OCI-LY7 (cell line): ENCODE measurements at regions not wholly inside any gene's neighbourhood (a gene's known extent, or its start where the extent isn't known, plus 50 kb on each side); places are given as distances from the start of the nearest gene placed in this dataset.

Experiments used
- BruUV-seq: library from RNA; stranded (reverse); fragments of 400-500 nt; replicated peaks from 2 replicates; lab custom pipeline; 2021; lab: Mats Ljungman, UMichigan
- CTCF ChIA-PET: fragments of 300-600 bp; sonication (Branson Sonifier 250); formaldehyde crosslinking; loops from one replicate; lab custom pipeline; 2022; ENCODE audit warnings: antibody characterized with exemption; ENCODE audit not compliant: unreplicated experiment; lab: Charles Lee
- POLR2A ChIA-PET: fragments of 300-600 bp; sonication (Branson Sonifier 250); formaldehyde crosslinking; loops from one replicate; lab custom pipeline; 2022; ENCODE audit warnings: antibody characterized with exemption; lab: Charles Lee
- DNase-seq: peaks from one replicate; pipeline ENCODE4 v3.0.0-alpha.2; 2015; ENCODE audit warnings: low spot score
- H2AFZ ChIP-seq: fragments of 200-600 bp; sonication (generic), shearing (Covaris generic); 2 replicates; pipeline ENCODE4 v1.6.1; 2014; ENCODE audit warnings: mild to moderate bottlenecking, antibody characterized with exemption, low read length, moderate library complexity
- H3K27ac ChIP-seq: fragments of 200-600 bp; sonication (generic); 2 replicates; pipeline ENCODE4 v1.5.1; 2014; ENCODE audit warnings: mixed run types, low read depth, mild to moderate bottlenecking, moderate library complexity, low read length, inconsistent platforms; ENCODE audit not compliant: poor library complexity, severe bottlenecking
- H3K36me3 ChIP-seq: fragments of 200-600 bp; sonication (generic); 2 replicates; pipeline ENCODE4 v1.6.1; 2014; ENCODE audit warnings: mild to moderate bottlenecking, antibody characterized with exemption, low read length, moderate library complexity, mixed read lengths; ENCODE audit not compliant: insufficient read depth
- H3K4me1 ChIP-seq: fragments of 200-600 bp; sonication (generic); 2 replicates; pipeline ENCODE4 v1.5.1; 2014; ENCODE audit warnings: mild to moderate bottlenecking, low read length; ENCODE audit not compliant: insufficient read depth, poor library complexity, severe bottlenecking
- H3K4me2 ChIP-seq: fragments of 200-600 bp; sonication (generic); 2 replicates; pipeline ENCODE4 v1.6.1; 2014; ENCODE audit warnings: mild to moderate bottlenecking, low read length
- H3K4me3 ChIP-seq: fragments of 200-600 bp; sonication (generic); 2 replicates; pipeline ENCODE4 v1.5.1; 2014; ENCODE audit warnings: mild to moderate bottlenecking, low read depth, low read length; ENCODE audit not compliant: poor library complexity, severe bottlenecking
- H3K79me2 ChIP-seq: fragments of 200-600 bp; sonication (generic); 2 replicates; pipeline ENCODE4 v1.6.1; 2016; ENCODE audit warnings: low read depth, mild to moderate bottlenecking, low read length, moderate library complexity, mixed read lengths; ENCODE audit not compliant: insufficient read depth
- H3K9me2 ChIP-seq: fragments of 200-600 bp; sonication (generic); 2 replicates; pipeline ENCODE4 v1.6.1; 2016; ENCODE audit warnings: mild to moderate bottlenecking, low read length, mixed read lengths; ENCODE audit not compliant: insufficient read depth
- H3K9me3 ChIP-seq: fragments of 200-600 bp; sonication (generic); 2 replicates; pipeline ENCODE4 v1.6.1; 2014; ENCODE audit warnings: mild to moderate bottlenecking, mixed run types, low read length, mixed read lengths
- H4K20me1 ChIP-seq: fragments of 200-600 bp; sonication (generic); 2 replicates; pipeline ENCODE4 v1.6.1; 2014; ENCODE audit warnings: mild to moderate bottlenecking, antibody characterized with exemption, low read length, moderate library complexity, mixed read lengths; ENCODE audit not compliant: insufficient read depth
- CTCF ChIP-seq: fragments of 200-600 bp; sonication (generic); conservative IDR thresholded peaks from 2 replicates; pipeline ENCODE4 v1.5.1; 2014; ENCODE audit warnings: mild to moderate bottlenecking, antibody characterized with exemption, low read length, moderate library complexity, mixed read lengths
- EZH2phosphoT487 ChIP-seq: fragments of 200-600 bp; sonication (generic); IDR thresholded peaks from 2 replicates; pipeline ENCODE4 v1.6.1; 2018; ENCODE audit warnings: low read depth, borderline replicate concordance, mild to moderate bottlenecking, mixed run types, antibody characterized with exemption, low read length, moderate library complexity, mixed read lengths
- intact Hi-C: fragments of 100-400 bp; cut with micrococcal nuclease; formaldehyde crosslinking; loops from one replicate; pipeline ENCODE4 v1.10.0; 2022; ENCODE audit not compliant: unreplicated experiment

- Histone ChIP-seq H3K9me3 (no peaks in the 10 kb centered on the region), H2AFZ (no peak overlapping the region), H3K4me1 (no peaks in the 10 kb centered on the region), H3K4me3 (no peak overlapping the region), H4K20me1 (no peaks in the 10 kb centered on the region), H3K4me2 (no peak overlapping the region), H3K79me2 (no peaks in the 10 kb centered on the region), H3K27ac (no peak overlapping the region), H3K9me2 (no peaks in the 10 kb centered on the region), H3K36me3 (no peaks in the 10 kb centered on the region)
- DNase-seq, result no peak
- POLR2A ChIA-PET, result no interaction called here
- no peak for TF ChIP-seq CTCF
- no peak for TF ChIP-seq EZH2phosphoT487
- intact Hi-C loops, result no loop called here
- BruUV-seq, result no TSS peak
- CTCF ChIA-PET, result no interaction called here
Measured at GRCh38 chr4:147175460-147176025, 229.9 kb upstream of the TTC29 start.

GRCh38 chr4:147182041-147182440 lies 236.4 kb upstream of the TTC29 start:
- Histone ChIP-seq H3K27ac (no peak overlapping the region), H3K4me3 (no peak overlapping the region), H3K4me1 (no peaks in the 10 kb centered on the region), H3K79me2 (no peaks in the 10 kb centered on the region), H4K20me1 (no peaks in the 10 kb centered on the region), H3K9me3 (no peaks in the 10 kb centered on the region), H2AFZ (no peak overlapping the region), H3K36me3 (no peaks in the 10 kb centered on the region), H3K4me2 (no peak overlapping the region), H3K9me2 (no peaks in the 10 kb centered on the region)
- no peak for DNase-seq
- ChIA-PET CTCF (no interaction called here), POLR2A (interaction anchor here (0.5 to 2.3 kb wide), 2 partner anchors 11 to 611 kb away, joined by 3 to 6 read pairs; no protein-coding TSS in a partner anchor)
- TF ChIP-seq EZH2phosphoT487 (no peak), CTCF (no peak)
- intact Hi-C loops, result no loop called here
- BruUV-seq, result no TSS peak

GRCh38 chr4:147192679-147193078 lies 247.0 kb upstream of the TTC29 start:
- no peak for DNase-seq
- Histone ChIP-seq H3K4me1 (no peaks in the 10 kb centered on the region), H3K79me2 (no peaks in the 10 kb centered on the region), H4K20me1 (no peaks in the 10 kb centered on the region), H3K4me3 (no peak overlapping the region), H3K9me2 (no peaks in the 10 kb centered on the region), H2AFZ (no peak overlapping the region), H3K4me2 (no peak overlapping the region), H3K9me3 (no peaks in the 10 kb centered on the region), H3K27ac (no peak overlapping the region), H3K36me3 (no peaks in the 10 kb centered on the region)
- no peak for TF ChIP-seq EZH2phosphoT487
- TF ChIP-seq CTCF, result no peak
- BruUV-seq, result no TSS peak
- ChIA-PET CTCF (no interaction called here), POLR2A (no interaction called here)
- intact Hi-C loops, result no loop called here
